ENCODE measurements at regions not wholly inside any gene's neighbourhood (a gene's known extent, or its start where the extent isn't known, plus 50 kb on each side); places are given as distances from the start of the nearest gene placed in this dataset.
A peak's percentile ranks its signal among the peaks of the same experiment; 100 is the strongest.

GRCh38 chr2:47310801-47311560 is 58.1 kb upstream of the EPCAM start:
- peaks cover 52 to 56% of the 10 kb centered on the region in 2 experiments for H3K4me1 ChIP-seq (ENCODE audit: control insufficient read depth in 1 of 2, insufficient read depth in 1 of 2, low read depth in 1 of 2, low read length in 1 of 2)
- H3K27ac ChIP-seq = peak overlapping the region; percentile 98
- H3K36me3 ChIP-seq = no peaks in the 10 kb centered on the region
- H3K27me3 ChIP-seq = no peaks in the 10 kb centered on the region
- TF ChIP-seq, protein P1, sequence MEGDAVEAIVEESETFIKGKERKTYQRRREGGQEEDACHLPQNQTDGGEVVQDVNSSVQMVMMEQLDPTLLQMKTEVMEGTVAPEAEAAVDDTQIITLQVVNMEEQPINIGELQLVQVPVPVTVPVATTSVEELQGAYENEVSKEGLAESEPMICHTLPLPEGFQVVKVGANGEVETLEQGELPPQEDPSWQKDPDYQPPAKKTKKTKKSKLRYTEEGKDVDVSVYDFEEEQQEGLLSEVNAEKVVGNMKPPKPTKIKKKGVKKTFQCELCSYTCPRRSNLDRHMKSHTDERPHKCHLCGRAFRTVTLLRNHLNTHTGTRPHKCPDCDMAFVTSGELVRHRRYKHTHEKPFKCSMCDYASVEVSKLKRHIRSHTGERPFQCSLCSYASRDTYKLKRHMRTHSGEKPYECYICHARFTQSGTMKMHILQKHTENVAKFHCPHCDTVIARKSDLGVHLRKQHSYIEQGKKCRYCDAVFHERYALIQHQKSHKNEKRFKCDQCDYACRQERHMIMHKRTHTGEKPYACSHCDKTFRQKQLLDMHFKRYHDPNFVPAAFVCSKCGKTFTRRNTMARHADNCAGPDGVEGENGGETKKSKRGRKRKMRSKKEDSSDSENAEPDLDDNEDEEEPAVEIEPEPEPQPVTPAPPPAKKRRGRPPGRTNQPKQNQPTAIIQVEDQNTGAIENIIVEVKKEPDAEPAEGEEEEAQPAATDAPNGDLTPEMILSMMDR (IDR thresholded peaks at IDR 0.05) = no peak
- peak overlapping the region; percentile 27 to 42 for H3K4me3 ChIP-seq (ENCODE audit: low read depth in 1 of 2, low read length in 1 of 2)
- no peaks in the 10 kb centered on the region for H3K9me3 ChIP-seq

- Histone ChIP-seq H3K4me1 (ENCODE audit: control insufficient read depth in 1 of 2, insufficient read depth in 1 of 2, low read depth in 1 of 2, low read length in 1 of 2) (peaks cover 52 to 56% of the 10 kb centered on the region in 2 experiments), H3K27ac (peak overlapping the region; percentile 98)
Observed at GRCh38 chr2:47309952-47310800, 58.9 kb upstream of the EPCAM start.

DNA sequence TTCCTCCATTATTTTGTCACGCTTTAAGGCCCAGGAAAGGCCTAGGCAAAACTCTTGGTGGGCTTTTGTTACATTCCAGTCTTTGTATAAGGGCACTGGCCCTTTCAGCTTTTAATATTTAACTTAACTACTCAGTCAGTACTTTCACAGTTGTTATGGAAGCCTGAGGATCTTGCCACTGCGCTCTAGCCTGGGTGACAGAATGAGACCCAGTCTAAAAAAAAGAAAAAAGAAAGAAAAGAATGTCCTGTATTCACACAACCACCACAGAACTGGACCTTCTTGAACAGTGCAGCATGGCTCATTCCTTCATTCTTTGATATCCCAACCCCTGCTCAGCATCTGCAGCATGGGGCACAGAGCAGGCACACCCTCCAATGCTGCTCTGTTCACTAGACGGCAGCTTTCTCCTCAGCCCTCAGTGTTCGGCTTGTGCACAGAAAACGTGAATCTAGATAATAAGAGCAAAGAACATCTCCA is 59.6 kb upstream of the EPCAM start:
- H3K27me3 ChIP-seq = no peaks in the 10 kb centered on the region
- peaks cover 53 to 59% of the 10 kb centered on the region in 2 experiments for H3K4me1 ChIP-seq (ENCODE audit: control insufficient read depth in 1 of 2, insufficient read depth in 1 of 2, low read depth in 1 of 2, low read length in 1 of 2)
- TF ChIP-seq, protein P1 (IDR thresholded peaks at IDR 0.05) = no peak
- H3K36me3 ChIP-seq = no peaks in the 10 kb centered on the region
- peak overlapping the region in 1 of 2 experiments; percentile 42 for H3K4me3 ChIP-seq (ENCODE audit: low read depth in 1 of 2, low read length in 1 of 2)
- no peaks in the 10 kb centered on the region for H3K9me3 ChIP-seq
- peak overlapping the region; percentile 98 for H3K27ac ChIP-seq

More at GRCh38 chr2:47309952-47310800, 58.9 kb upstream of the EPCAM start:
- Histone ChIP-seq H3K27me3 (no peaks in the 10 kb centered on the region), H3K9me3 (no peaks in the 10 kb centered on the region), H3K36me3 (no peaks in the 10 kb centered on the region), H3K4me3 (ENCODE audit: low read depth in 1 of 2, low read length in 1 of 2) (peak overlapping the region; percentile 27 to 42)
- TF ChIP-seq, protein P1 (IDR thresholded peaks at IDR 0.05) = no peak

DNA sequence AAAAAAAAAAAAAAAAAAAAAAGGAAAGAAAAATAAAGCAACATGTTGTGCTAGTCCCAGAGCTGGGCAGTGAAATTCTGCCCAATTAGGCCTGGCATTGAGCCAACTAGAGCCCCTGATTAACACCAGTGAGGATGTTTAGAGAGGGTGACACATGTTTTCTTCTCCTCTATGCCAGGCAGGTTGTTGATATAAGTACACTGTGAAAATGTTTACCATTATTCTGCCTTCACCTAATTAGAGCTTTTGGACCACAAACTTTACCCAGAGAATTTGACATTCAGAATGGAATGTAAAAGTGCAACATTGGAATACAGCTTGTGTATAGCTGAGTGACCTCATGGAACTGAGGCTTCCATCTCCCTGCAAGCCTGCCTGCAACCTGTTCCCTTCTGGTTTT is 62.0 kb upstream of the EPCAM start:
- Histone ChIP-seq H3K9me3 (no peaks in the 10 kb centered on the region), H3K27ac (peak overlapping the region; percentile 5), H3K4me3 (ENCODE audit: low read depth in 1 of 2, low read length in 1 of 2) (no peak overlapping the region), H3K27me3 (no peaks in the 10 kb centered on the region), H3K36me3 (no peaks in the 10 kb centered on the region), H3K4me1 (ENCODE audit: control insufficient read depth in 1 of 2, insufficient read depth in 1 of 2, low read depth in 1 of 2, low read length in 1 of 2) (peaks cover 72 to 78% of the 10 kb centered on the region in 2 experiments)
- TF ChIP-seq, protein P1 (IDR thresholded peaks at IDR 0.05) = no peak

DNA sequence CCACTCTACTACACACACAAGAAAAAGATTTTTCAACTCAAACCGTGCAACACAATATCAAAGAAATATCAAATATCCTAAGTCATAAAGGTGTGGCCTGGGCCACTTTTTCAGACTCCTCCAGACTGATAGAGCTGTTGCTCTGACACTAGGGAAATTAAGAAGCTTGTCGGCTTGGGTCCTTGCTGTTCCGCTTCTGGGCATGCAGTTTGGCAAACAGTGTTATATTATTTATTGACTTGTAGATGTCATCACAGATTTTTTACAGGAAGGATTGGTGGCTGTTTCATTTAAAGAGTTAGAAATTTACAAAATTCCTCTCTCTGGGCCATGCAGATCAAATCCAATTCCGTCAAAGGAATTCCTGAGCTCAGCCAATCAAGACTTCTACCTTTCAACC is 64.5 kb upstream of the EPCAM start:
- Histone ChIP-seq H3K27ac (no peak overlapping the region), H3K27me3 (no peaks in the 10 kb centered on the region), H3K4me3 (ENCODE audit: low read depth in 1 of 2, low read length in 1 of 2) (no peak overlapping the region), H3K36me3 (no peaks in the 10 kb centered on the region), H3K9me3 (no peaks in the 10 kb centered on the region), H3K4me1 (ENCODE audit: control insufficient read depth in 1 of 2, insufficient read depth in 1 of 2, low read depth in 1 of 2, low read length in 1 of 2) (peaks cover 73 to 78% of the 10 kb centered on the region in 2 experiments)
- TF ChIP-seq, protein P1 (IDR thresholded peaks at IDR 0.05) = no peak
